ENCODE measurements at regions not wholly inside any gene's neighbourhood (a gene's known extent, or its start where the extent isn't known, plus 50 kb on each side); places are given as distances from the start of the nearest gene placed in this dataset.

- H3K9me3 Mint-ChIP-seq: no peaks in the 10 kb centered on the region
- H3K36me3 Mint-ChIP-seq (ENCODE audit: low read depth): no peaks in the 10 kb centered on the region
- no peaks in the 10 kb centered on the region for H3K4me1 Mint-ChIP-seq (ENCODE audit: low read depth)
- no peak overlapping the region for H3K4me3 Mint-ChIP-seq
- peaks cover 26% of the 10 kb centered on the region for H3K27me3 Mint-ChIP-seq
- H3K27ac Mint-ChIP-seq: no peak overlapping the region
- DNase-seq: no peak
Observed at GRCh38 chrX:11970578-11971359, 167.5 kb upstream of the FRMPD4 start.

DNA sequence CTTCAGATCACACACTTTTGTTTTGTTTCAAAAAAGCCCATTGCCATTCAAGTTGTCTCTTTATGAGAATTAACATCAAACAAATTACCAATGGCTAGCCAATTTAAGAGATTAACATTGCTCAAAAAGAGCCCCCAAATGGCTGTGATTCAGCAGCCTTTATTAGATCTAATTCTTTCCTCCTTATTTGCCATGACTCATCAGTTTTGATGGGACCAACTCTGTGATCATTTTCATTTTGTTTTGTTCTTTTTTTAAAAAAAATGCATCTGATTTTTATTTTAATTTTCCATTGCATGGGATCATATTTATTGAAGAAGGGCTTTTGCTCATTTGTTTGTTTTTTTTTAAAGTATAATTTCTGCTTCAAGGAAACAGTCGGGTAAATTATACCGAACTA lies 161.6 kb upstream of the FRMPD4 start:
- H3K9me3 Mint-ChIP-seq: no peaks in the 10 kb centered on the region
- H3K4me3 Mint-ChIP-seq: no peak overlapping the region
- H3K27ac Mint-ChIP-seq: no peak overlapping the region
- DNase-seq: no peak
- peaks cover 27% of the 10 kb centered on the region for H3K27me3 Mint-ChIP-seq
- H3K36me3 Mint-ChIP-seq (ENCODE audit: low read depth): no peaks in the 10 kb centered on the region
- no peaks in the 10 kb centered on the region for H3K4me1 Mint-ChIP-seq (ENCODE audit: low read depth)

GRCh38 chrX:11992271-11992670 lies 146.0 kb upstream of the FRMPD4 start:
- no peaks in the 10 kb centered on the region for H3K9me3 Mint-ChIP-seq
- H3K36me3 Mint-ChIP-seq (ENCODE audit: low read depth): no peaks in the 10 kb centered on the region
- H3K27ac Mint-ChIP-seq: no peak overlapping the region
- peaks cover 18% of the 10 kb centered on the region for H3K27me3 Mint-ChIP-seq
- no peak for DNase-seq
- H3K4me1 Mint-ChIP-seq (ENCODE audit: low read depth): no peaks in the 10 kb centered on the region
- H3K4me3 Mint-ChIP-seq: no peak overlapping the region

- Mint-ChIP-seq H3K27me3 (peaks cover 25% of the 10 kb centered on the region), H3K9me3 (no peaks in the 10 kb centered on the region), H3K4me1 (ENCODE audit: low read depth) (no peaks in the 10 kb centered on the region), H3K4me3 (no peak overlapping the region), H3K36me3 (ENCODE audit: low read depth) (no peaks in the 10 kb centered on the region), H3K27ac (no peak overlapping the region)
- no peak for DNase-seq
Observed at GRCh38 chrX:11995146-11995545, 143.1 kb upstream of the FRMPD4 start.

GRCh38 chrX:11996810-11997209 lies 141.5 kb upstream of the FRMPD4 start:
- peaks cover 32% of the 10 kb centered on the region for H3K27me3 Mint-ChIP-seq
- no peaks in the 10 kb centered on the region for H3K9me3 Mint-ChIP-seq
- no peak overlapping the region for H3K27ac Mint-ChIP-seq
- H3K4me1 Mint-ChIP-seq (ENCODE audit: low read depth): no peaks in the 10 kb centered on the region
- no peak for DNase-seq
- H3K36me3 Mint-ChIP-seq (ENCODE audit: low read depth): no peaks in the 10 kb centered on the region
- H3K4me3 Mint-ChIP-seq: no peak overlapping the region

GRCh38 chrX:11998944-11999343 lies 139.3 kb upstream of the FRMPD4 start:
- H3K9me3 Mint-ChIP-seq: no peaks in the 10 kb centered on the region
- no peaks in the 10 kb centered on the region for H3K4me1 Mint-ChIP-seq (ENCODE audit: low read depth)
- no peaks in the 10 kb centered on the region for H3K36me3 Mint-ChIP-seq (ENCODE audit: low read depth)
- no peak overlapping the region for H3K4me3 Mint-ChIP-seq
- DNase-seq: no peak
- no peak overlapping the region for H3K27ac Mint-ChIP-seq
- H3K27me3 Mint-ChIP-seq: peaks cover 35% of the 10 kb centered on the region

DNA sequence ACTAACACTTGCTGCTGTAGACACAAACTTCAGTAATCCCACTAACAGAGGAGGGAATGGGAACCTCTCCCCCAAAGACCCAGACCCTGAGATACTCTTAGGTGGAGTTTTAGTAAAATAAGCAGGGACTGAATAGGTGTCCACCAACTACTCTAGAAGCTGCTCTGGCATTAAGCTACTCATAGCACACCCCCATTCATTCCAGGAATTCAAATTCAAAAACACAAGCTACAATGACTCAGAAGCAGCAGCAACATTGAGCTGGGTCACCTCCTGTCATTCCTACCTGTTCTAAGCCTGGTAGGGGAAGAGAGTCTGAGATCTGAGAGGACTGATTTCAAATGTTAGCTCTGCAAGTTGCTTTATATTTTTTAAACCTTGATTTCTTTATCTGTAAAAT lies 135.4 kb upstream of the FRMPD4 start:
- H3K36me3 Mint-ChIP-seq (ENCODE audit: low read depth): no peaks in the 10 kb centered on the region
- H3K27me3 Mint-ChIP-seq: peaks cover 31% of the 10 kb centered on the region
- no peaks in the 10 kb centered on the region for H3K9me3 Mint-ChIP-seq
- peaks cover 2% of the 10 kb centered on the region for H3K4me1 Mint-ChIP-seq (ENCODE audit: low read depth)
- no peak overlapping the region for H3K27ac Mint-ChIP-seq
- DNase-seq: no peak
- no peak overlapping the region for H3K4me3 Mint-ChIP-seq

DNA sequence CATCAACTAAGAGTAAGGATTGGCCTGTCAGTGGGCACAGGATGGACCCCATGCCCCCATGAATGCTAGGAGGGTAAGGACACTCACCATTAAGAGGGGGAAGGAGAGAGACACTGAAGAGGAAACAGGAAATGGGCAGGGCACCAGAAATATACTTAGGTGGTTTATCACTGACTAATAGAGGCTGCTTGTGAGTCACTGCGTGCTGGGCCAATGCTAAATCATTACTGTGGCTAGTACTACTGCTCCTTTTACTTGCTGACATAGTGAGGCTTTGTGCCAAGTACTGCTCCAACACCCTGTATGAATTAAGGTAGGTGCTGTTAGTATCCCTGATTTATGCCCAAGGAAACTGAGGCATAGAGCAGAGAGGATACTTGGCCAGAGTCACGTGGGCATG lies 130.4 kb upstream of the FRMPD4 start:
- no peaks in the 10 kb centered on the region for H3K36me3 Mint-ChIP-seq (ENCODE audit: low read depth)
- H3K27ac Mint-ChIP-seq: no peak overlapping the region
- H3K9me3 Mint-ChIP-seq: no peaks in the 10 kb centered on the region
- H3K27me3 Mint-ChIP-seq: peaks cover 20% of the 10 kb centered on the region
- H3K4me1 Mint-ChIP-seq (ENCODE audit: low read depth): peaks cover 2% of the 10 kb centered on the region
- no peak overlapping the region for H3K4me3 Mint-ChIP-seq
- DNase-seq: no peak

- Mint-ChIP-seq H3K27me3 (peaks cover 31% of the 10 kb centered on the region), H3K4me1 (ENCODE audit: low read depth) (peaks cover 2% of the 10 kb centered on the region), H3K36me3 (ENCODE audit: low read depth) (no peaks in the 10 kb centered on the region), H3K4me3 (no peak overlapping the region), H3K9me3 (no peaks in the 10 kb centered on the region), H3K27ac (no peak overlapping the region)
- DNase-seq: no peak
Observed at GRCh38 chrX:12010436-12010835, 127.8 kb upstream of the FRMPD4 start.

DNA sequence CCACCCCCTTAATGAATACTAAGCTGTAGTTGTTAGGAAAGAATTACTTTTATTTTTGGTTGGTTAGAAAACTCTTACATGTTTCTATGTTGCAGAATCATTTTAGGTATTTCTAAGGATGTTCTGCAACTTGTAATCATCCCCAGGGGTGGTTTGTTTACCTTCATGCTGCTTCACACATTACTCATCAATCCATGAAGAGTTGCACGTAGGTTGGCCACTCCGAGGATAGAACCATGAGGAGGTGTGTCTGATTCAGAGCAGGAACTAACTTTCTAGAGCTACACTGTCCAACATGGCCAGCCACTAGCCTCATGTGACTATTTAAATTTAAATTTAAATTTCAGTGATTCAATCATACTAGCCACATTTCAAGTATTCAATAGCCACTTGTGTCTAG lies 127.2 kb upstream of the FRMPD4 start:
- Mint-ChIP-seq H3K4me3 (no peak overlapping the region), H3K36me3 (ENCODE audit: low read depth) (no peaks in the 10 kb centered on the region), H3K4me1 (ENCODE audit: low read depth) (peaks cover 2% of the 10 kb centered on the region), H3K27ac (no peak overlapping the region), H3K9me3 (no peaks in the 10 kb centered on the region), H3K27me3 (peaks cover 28% of the 10 kb centered on the region)
- no peak for DNase-seq

- Mint-ChIP-seq H3K4me3 (no peak overlapping the region), H3K36me3 (ENCODE audit: low read depth) (no peaks in the 10 kb centered on the region), H3K4me1 (ENCODE audit: low read depth) (no peaks in the 10 kb centered on the region), H3K27ac (no peak overlapping the region), H3K27me3 (peaks cover 24% of the 10 kb centered on the region), H3K9me3 (no peaks in the 10 kb centered on the region)
- no peak for DNase-seq
Observed at GRCh38 chrX:12013211-12013618, 125.1 kb upstream of the FRMPD4 start.

GRCh38 chrX:12021698-12022097 lies 116.6 kb upstream of the FRMPD4 start:
- no peaks in the 10 kb centered on the region for H3K36me3 Mint-ChIP-seq (ENCODE audit: low read depth)
- no peaks in the 10 kb centered on the region for H3K4me1 Mint-ChIP-seq (ENCODE audit: low read depth)
- no peak overlapping the region for H3K27ac Mint-ChIP-seq
- no peak for DNase-seq
- peaks cover 42% of the 10 kb centered on the region for H3K27me3 Mint-ChIP-seq
- H3K9me3 Mint-ChIP-seq: no peaks in the 10 kb centered on the region
- no peak overlapping the region for H3K4me3 Mint-ChIP-seq

GRCh38 chrX:12026481-12026880 lies 111.8 kb upstream of the FRMPD4 start:
- Mint-ChIP-seq H3K27ac (no peak overlapping the region), H3K4me3 (no peak overlapping the region), H3K36me3 (ENCODE audit: low read depth) (no peaks in the 10 kb centered on the region), H3K4me1 (ENCODE audit: low read depth) (no peaks in the 10 kb centered on the region), H3K27me3 (peaks cover 56% of the 10 kb centered on the region), H3K9me3 (no peaks in the 10 kb centered on the region)
- no peak for DNase-seq

- no peak overlapping the region for H3K27ac Mint-ChIP-seq
- no peaks in the 10 kb centered on the region for H3K9me3 Mint-ChIP-seq
Observed at GRCh38 chrX:12032082-12032481, 106.2 kb upstream of the FRMPD4 start.

GRCh38 chrX:12034741-12035140 lies 103.5 kb upstream of the FRMPD4 start:
- Mint-ChIP-seq H3K27me3 (peaks cover 9% of the 10 kb centered on the region), H3K36me3 (ENCODE audit: low read depth) (no peaks in the 10 kb centered on the region), H3K4me3 (no peak overlapping the region), H3K4me1 (ENCODE audit: low read depth) (no peaks in the 10 kb centered on the region), H3K9me3 (no peaks in the 10 kb centered on the region), H3K27ac (no peak overlapping the region)
- no peak for DNase-seq

More at GRCh38 chrX:12032082-12032481, 106.2 kb upstream of the FRMPD4 start:
- Mint-ChIP-seq H3K4me1 (ENCODE audit: low read depth) (no peaks in the 10 kb centered on the region), H3K4me3 (no peak overlapping the region), H3K27me3 (peaks cover 22% of the 10 kb centered on the region), H3K36me3 (ENCODE audit: low read depth) (no peaks in the 10 kb centered on the region)
- DNase-seq: no peak

- DNase-seq: no peak
- Mint-ChIP-seq H3K36me3 (ENCODE audit: low read depth) (no peaks in the 10 kb centered on the region), H3K4me3 (no peak overlapping the region), H3K9me3 (peaks cover 2% of the 10 kb centered on the region), H3K4me1 (ENCODE audit: low read depth) (no peaks in the 10 kb centered on the region), H3K27ac (no peak overlapping the region), H3K27me3 (peaks cover 38% of the 10 kb centered on the region)
Observed at GRCh38 chrX:12042615-12043014, 95.7 kb upstream of the FRMPD4 start.
